Right lobe of liver (tissue), 6 donors: ENCODE measurements at regions not wholly inside any gene's neighbourhood (a gene's known extent, or its start where the extent isn't known, plus 50 kb on each side); places are given as distances from the start of the nearest gene placed in this dataset.

ENCODE experiments used
- ATAC-seq, 4 donors: fragments of 200-7000 bp; cut with Tn5 transposase; one replicate each; pipeline ENCODE4 v1.9.1; 2020; ENCODE audit warnings: mild to moderate bottlenecking in 4 of 4, moderate library complexity in 4 of 4
- DNase-seq, 3 donors: peaks; one replicate each; pipeline ENCODE4 v3.0.0-alpha.2; 2020
- H3K27ac ChIP-seq, 3 donors: fragments of 200-600 bp; one replicate each; pipeline ENCODE4 v1.8.0; 2022
- H3K27me3 ChIP-seq, 2 donors: fragments of 200-600 bp; one replicate each; pipeline ENCODE4 v1.8.0; 2022
- H3K36me3 ChIP-seq, 4 donors: fragments of 200-600 bp; sonication (generic) in 1 of 4; one replicate each; pipeline versions ENCODE4 v1.5.1 to v1.8.0; 2017 to 2022; ENCODE audit warnings: control low read depth in 1 of 4
- H3K4me1 ChIP-seq, 4 donors: fragments of 200-600 bp; sonication (generic) in 1 of 4; one replicate each; pipeline versions ENCODE4 v1.5.1 to v1.8.0; 2017 to 2022; ENCODE audit warnings: control low read depth in 1 of 4
- H3K4me3 ChIP-seq, 3 donors: fragments of 200-600 bp; one replicate each; pipeline ENCODE4 v1.8.0; 2022
- H3K9me3 ChIP-seq, 4 donors: fragments of 200-600 bp; sonication (generic) in 1 of 4; one replicate each; pipeline versions ENCODE4 v1.5.1 to v1.8.0; 2017 to 2022; ENCODE audit warnings: control low read depth in 1 of 4
- POLR2A ChIP-seq: fragments of 450-650 bp; IDR thresholded peaks from one replicate; pipeline ENCODE4 v1.6.1; 2017; ENCODE audit warnings: antibody characterized with exemption, mild to moderate bottlenecking
- WGBS: methylation state at CpG from one replicate; pipeline ENCODE4 v1.1.6; 2018; ENCODE audit warnings: low coverage, low lambda C conversion rate; ENCODE audit not compliant: insufficient coverage; ENCODE audit errors: missing lambda C conversion rate; 5-methylcytosine and 5-hydroxymethylcytosine counted together
- intact Hi-C, 2 donors: fragments of 100-400 bp; cut with DNase I; formaldehyde crosslinking; loops; one replicate each; pipeline versions ENCODE4 v1.11.2 to v1.14.1; 2022
- TF ChIP-seq, protein P1 (sequence below), 4 donors: fragments of 200-600 bp in 3 of 4; fragments of 450-650 bp in 1 of 4; IDR thresholded peaks; one replicate each; pipeline versions ENCODE4 v1.5.1 to v1.8.0; 2016 to 2022; ENCODE audit warnings: antibody characterized with exemption in 4 of 4, mild to moderate bottlenecking in 2 of 4
- donor health status: DM: no; HTN: yes; CAD: no.
- donor health status: DM: no; HTN: no; CAD: no.
- donor health status: DM: no; HTN: no; CAD: no.
- donor health status: DM: no; HTN: yes; CAD: no.
- donor health status: DM: no; HTN: yes; CAD: no.

DNA sequence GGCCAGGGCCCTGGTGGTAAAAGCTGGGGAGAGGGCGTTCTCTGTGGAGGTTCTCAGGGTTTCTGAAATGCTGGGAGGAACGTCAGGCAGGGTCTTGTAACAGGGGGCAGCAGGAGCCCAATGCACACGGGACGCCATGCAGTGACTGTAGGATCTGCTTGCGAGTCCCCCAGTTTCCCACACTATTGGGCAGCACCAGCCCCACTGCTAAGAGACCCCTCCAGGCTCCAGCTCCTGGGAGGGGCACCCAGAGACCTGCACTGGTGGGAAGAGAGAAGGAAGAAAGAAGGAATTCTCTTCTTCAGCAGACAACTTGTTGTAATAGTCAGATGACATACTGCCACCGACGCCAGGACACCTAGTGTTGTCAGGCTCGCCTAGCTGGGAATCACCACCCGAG is 55.2 kb upstream of the RNF7 start:
- DNase-seq: no peak
- no peak overlapping the region for H3K27ac ChIP-seq
- H3K9me3 ChIP-seq: no peaks in the 10 kb centered on the region
- intact Hi-C loops: no loop called here
- H3K4me3 ChIP-seq: no peak overlapping the region
- peaks cover 0 to 13% (median 0%) of the 10 kb centered on the region in 4 donors for H3K4me1 ChIP-seq
- ATAC-seq: no peak
- TF ChIP-seq POLR2A: no peak
- TF ChIP-seq, protein P1, sequence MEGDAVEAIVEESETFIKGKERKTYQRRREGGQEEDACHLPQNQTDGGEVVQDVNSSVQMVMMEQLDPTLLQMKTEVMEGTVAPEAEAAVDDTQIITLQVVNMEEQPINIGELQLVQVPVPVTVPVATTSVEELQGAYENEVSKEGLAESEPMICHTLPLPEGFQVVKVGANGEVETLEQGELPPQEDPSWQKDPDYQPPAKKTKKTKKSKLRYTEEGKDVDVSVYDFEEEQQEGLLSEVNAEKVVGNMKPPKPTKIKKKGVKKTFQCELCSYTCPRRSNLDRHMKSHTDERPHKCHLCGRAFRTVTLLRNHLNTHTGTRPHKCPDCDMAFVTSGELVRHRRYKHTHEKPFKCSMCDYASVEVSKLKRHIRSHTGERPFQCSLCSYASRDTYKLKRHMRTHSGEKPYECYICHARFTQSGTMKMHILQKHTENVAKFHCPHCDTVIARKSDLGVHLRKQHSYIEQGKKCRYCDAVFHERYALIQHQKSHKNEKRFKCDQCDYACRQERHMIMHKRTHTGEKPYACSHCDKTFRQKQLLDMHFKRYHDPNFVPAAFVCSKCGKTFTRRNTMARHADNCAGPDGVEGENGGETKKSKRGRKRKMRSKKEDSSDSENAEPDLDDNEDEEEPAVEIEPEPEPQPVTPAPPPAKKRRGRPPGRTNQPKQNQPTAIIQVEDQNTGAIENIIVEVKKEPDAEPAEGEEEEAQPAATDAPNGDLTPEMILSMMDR (IDR thresholded peaks at IDR 0.05): no peak
- H3K36me3 ChIP-seq: no peaks in the 10 kb centered on the region
- H3K27me3 ChIP-seq: no peaks in the 10 kb centered on the region
- WGBS: 80% methylated on average over 1 of the region's 9 CpGs

DNA sequence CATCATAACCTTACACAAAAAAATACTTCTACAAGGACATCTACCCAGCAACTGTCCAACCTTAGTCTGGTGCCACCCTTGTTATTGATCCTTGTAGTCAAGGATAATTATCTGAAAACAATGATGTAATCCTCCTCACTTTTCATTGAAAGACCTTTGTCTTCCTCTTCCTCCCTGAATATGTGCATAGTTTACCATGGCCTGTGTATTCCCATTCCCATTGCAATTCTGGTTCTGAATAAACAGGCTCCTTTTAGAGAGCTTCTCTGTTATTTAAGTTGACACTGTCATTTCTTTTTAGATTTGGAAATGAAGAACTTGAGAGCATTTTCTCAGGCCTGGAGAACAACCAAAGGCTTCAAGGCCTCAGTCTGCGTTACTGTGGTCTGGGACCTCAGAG is 53.3 kb upstream of the RNF7 start:
- intact Hi-C loops: no loop called here
- 100% methylated on average over 1 of the region's 1 CpG for whole genome bisulfite sequencing
- DNase-seq (no peak), ATAC-seq (no peak)
- Histone ChIP-seq H3K27me3 (no peaks in the 10 kb centered on the region), H3K9me3 (no peaks in the 10 kb centered on the region), H3K36me3 (no peaks in the 10 kb centered on the region), H3K27ac (no peak overlapping the region), H3K4me3 (no peak overlapping the region), H3K4me1 (peaks cover 0 to 13% (median 0%) of the 10 kb centered on the region in 4 donors)
- no peak for TF ChIP-seq POLR2A
- TF ChIP-seq, protein P1 (IDR thresholded peaks at IDR 0.05): no peak

DNA sequence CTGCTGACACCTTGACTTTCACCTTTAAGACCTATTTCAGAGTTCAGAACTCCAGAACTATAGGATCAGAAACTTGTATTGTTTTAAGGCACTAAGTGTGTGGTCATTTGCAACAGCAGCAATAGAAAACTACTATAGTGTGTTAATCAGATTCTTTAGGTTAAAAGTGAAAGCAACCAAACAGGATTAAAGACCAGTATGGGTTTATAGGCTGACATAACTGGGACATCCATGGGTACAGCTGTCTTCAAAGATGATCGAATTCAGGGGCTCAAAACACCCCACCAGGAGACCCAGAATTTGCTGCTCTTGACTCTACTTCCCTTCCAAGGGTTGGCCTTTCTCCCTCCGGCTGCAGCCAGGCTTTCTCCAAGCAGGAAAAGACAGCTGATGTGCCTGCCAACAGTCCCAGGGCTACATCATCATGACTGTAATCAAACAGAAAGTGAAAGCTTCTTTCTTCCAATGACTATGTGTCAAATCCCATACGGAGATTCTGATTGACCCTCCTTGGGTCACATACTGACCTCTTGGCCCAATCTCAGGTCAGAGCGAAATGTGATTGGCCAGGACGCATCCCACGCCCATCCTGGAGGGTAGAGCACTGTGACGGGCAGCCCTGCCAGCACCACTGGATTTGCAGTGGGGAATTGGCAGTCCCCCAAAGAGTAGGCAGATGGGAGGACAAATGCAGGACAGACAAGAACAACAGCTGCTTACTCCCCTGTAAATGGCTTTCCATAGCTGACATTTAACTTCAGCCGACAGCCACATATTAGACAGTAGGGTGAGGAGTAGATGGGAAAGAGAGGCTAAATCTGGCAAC is 51.4 kb upstream of the RNF7 start:
- Histone ChIP-seq H3K27ac (peak overlapping the region; percentile 42 to 66 (median 44)), H3K9me3 (no peaks in the 10 kb centered on the region), H3K4me1 (peaks cover 0 to 10% (median 0%) of the 10 kb centered on the region in 4 donors), H3K36me3 (no peaks in the 10 kb centered on the region), H3K4me3 (peak overlapping the region; percentile 18 to 48 (median 22)), H3K27me3 (no peaks in the 10 kb centered on the region)
- DNase-seq (peak; percentile 83 to 94 (median 91)), ATAC-seq (peak; percentile 97 to 100 (median 99))
- intact Hi-C loops: no loop called here
- TF ChIP-seq, protein P1 (IDR thresholded peaks at IDR 0.05): no peak
- TF ChIP-seq POLR2A: no peak
- 12% methylated on average over 8 of the region's 8 CpGs for WGBS
